T-cell (primary cell): ENCODE measurements at regions not wholly inside any gene's neighbourhood (a gene's known extent, or its start where the extent isn't known, plus 50 kb on each side); places are given as distances from the start of the nearest gene placed in this dataset.
"Not testable (repeated sequence)": the region's sequence is repeated elsewhere in the genome, so short reads cannot be mapped to it uniquely, and the experiment has no call there.

Source experiments
- ATAC-seq, 4 experiments: fragments of 200-7000 bp in 3 of 4; fragments of 150-1000 bp in 1 of 4; cut with Tn5 transposase; replicated peaks in 1 of 4; 1 replicate in 3 of 4; 2 replicates in 1 of 4; pipeline ENCODE4 v1.10.0; 2021; ENCODE audit warnings: moderate library complexity in 3 of 4, mild to moderate bottlenecking in 2 of 4, moderate number of reproducible peaks in 1 of 4
- CTCF ChIA-PET, 2 donors: fragments of 300-600 bp; sonication (Branson Sonifier 250); formaldehyde crosslinking; loops; one replicate each; lab custom pipeline; 2022; ENCODE audit warnings: antibody characterized with exemption in 2 of 2; lab: Charles Lee
- POLR2A ChIA-PET, 2 donors: fragments of 300-600 bp; sonication (Branson Sonifier 250); formaldehyde crosslinking; loops; one replicate each; lab custom pipeline; 2022; ENCODE audit warnings: antibody characterized with exemption in 2 of 2; lab: Charles Lee
- DNase-seq, 35 experiments: peaks; one replicate each; pipeline versions ENCODE4 v3.0.0 to v3.0.0-alpha.2; 2013 to 2023
- H3K27ac ChIP-seq: one replicate; pipeline ENCODE4 v1.5.1; 2013; ENCODE audit warnings: low read length
- H3K27me3 ChIP-seq, 2 experiments: replicated peaks in 1 of 2; 1 replicate in 1 of 2; 2 replicates in 1 of 2; pipeline versions ENCODE4 v1.6.1 to v1.7.0; 2013; ENCODE audit warnings: low read length in 1 of 2, mixed read lengths in 1 of 2; ENCODE audit not compliant: control insufficient read depth in 2 of 2, insufficient read depth in 2 of 2; ENCODE audit errors: extremely low read depth in 1 of 2
- H3K36me3 ChIP-seq, 2 donors: 1 replicate in 1 of 2; 2 replicates in 1 of 2; pipeline versions ENCODE4 v1.6.1 to v1.7.0; 2013; ENCODE audit warnings: low read length in 1 of 2; ENCODE audit not compliant: control insufficient read depth in 2 of 2, insufficient read depth in 1 of 2; ENCODE audit errors: extremely low read depth in 1 of 2
- H3K4me1 ChIP-seq, 2 experiments: 1 replicate in 1 of 2; 2 replicates in 1 of 2; pipeline versions ENCODE4 v1.6.1 to v1.7.0; 2013; ENCODE audit warnings: low read length in 2 of 2, mixed read lengths in 1 of 2; ENCODE audit not compliant: insufficient read depth in 2 of 2, control insufficient read depth in 1 of 2; ENCODE audit errors: extremely low read depth in 1 of 2
- H3K4me3 ChIP-seq, 2 donors: 1 replicate in 1 of 2; 2 replicates in 1 of 2; pipeline versions ENCODE4 v1.5.1 to v1.7.0; 2013; ENCODE audit warnings: mild to moderate bottlenecking in 2 of 2, low read length in 1 of 2, moderate library complexity in 1 of 2; ENCODE audit not compliant: control insufficient read depth in 1 of 2; ENCODE audit errors: extremely low read depth in 1 of 2
- H3K9me3 ChIP-seq: 2 replicates; pipeline ENCODE4 v1.7.0; 2013
- H3K27ac Mint-ChIP-seq, 2 donors: one replicate each; pipeline ENCODE4 v1.8.0; 2020 to 2021; ENCODE audit warnings: mild to moderate bottlenecking in 2 of 2, mixed read lengths in 2 of 2
- H3K27me3 Mint-ChIP-seq, 2 donors: one replicate each; pipeline ENCODE4 v1.8.0; 2021 to 2022; ENCODE audit warnings: mixed read lengths in 2 of 2
- H3K36me3 Mint-ChIP-seq: one replicate; pipeline ENCODE4 v1.8.0; 2021; ENCODE audit warnings: mixed read lengths
- H3K4me1 Mint-ChIP-seq, 3 donors: one replicate each; pipeline ENCODE4 v1.8.0; 2020 to 2022; ENCODE audit warnings: mixed read lengths in 3 of 3, mild to moderate bottlenecking in 1 of 3
- H3K4me3 Mint-ChIP-seq, 3 donors: one replicate each; pipeline ENCODE4 v1.8.0; 2020 to 2022; ENCODE audit warnings: mild to moderate bottlenecking in 3 of 3, mixed read lengths in 3 of 3, moderate library complexity in 3 of 3
- H3K9me3 Mint-ChIP-seq, 3 donors: one replicate each; pipeline ENCODE4 v1.8.0; 2020 to 2022; ENCODE audit warnings: mixed read lengths in 3 of 3
- WGBS: methylation state at CpG from one replicate; pipeline ENCODE4 v1.1.5; 2013; ENCODE audit warnings: missing lambda C conversion rate; ENCODE audit not compliant: insufficient coverage; 5-methylcytosine and 5-hydroxymethylcytosine counted together

DNA sequence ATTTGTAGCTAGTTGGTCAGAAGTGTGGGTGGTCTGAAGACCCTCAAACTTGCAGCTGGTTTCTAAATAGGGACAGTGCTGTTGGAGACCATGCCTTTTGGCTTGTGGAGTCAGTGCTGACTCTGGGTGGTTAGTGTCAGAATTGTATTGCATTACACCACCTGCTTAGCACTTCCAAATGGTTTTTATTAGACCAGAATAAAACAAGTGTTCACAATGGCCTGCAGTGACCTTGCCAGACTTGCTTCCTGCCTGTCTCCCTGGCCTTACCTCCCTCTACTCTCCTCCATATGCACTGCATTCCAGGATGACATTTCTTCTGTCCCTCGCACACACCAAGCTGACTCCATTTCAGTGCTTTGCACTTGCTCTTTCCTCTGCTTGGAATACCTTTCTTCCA lies 72.7 kb upstream of the CNIH3 start:
- H3K27ac ChIP-seq = no peak overlapping the region

DNA sequence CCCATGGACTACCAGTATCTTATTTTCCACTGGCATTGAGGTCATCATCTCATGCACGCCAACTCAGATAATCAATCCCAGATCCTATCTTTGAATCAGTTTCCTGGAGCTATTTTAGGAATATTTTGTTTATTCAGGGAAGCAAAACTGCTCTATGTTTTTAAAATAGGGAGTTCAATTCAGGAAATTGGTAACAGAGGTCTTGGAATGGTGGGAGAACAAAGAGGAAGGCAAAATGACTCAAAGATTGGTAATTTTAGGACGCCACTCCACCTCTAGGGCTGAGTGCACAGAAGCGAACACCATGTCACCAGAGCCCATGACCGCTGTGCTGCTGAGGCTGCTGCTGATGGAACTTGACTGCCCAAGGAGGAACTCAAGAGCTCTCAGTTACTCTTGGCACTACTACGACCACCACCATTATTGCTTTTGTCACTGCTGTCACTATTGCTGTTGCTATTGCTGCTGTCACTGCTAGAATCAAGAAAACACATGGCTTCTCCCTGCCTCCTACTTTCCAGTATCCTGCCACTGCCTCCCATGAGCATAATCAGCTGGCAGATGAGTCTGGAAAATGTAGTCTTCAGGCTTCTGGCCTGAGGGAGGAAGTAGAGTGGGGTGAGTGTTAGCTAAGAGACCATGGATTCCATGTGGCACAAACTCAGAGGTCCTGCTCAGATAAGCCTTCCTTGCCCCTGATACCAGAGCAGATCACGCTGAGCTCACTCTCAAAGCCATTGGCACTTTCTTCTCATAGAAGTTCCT lies 71.6 kb upstream of the CNIH3 start:
- ATAC-seq = no peak
- ChIA-PET CTCF (interaction anchor here in 1 of 2 donors (0.6 kb wide), 1 partner anchor 11 kb away, joined by 4 read pairs; no protein-coding TSS in a partner anchor), POLR2A (no interaction called here)
- WGBS = 98% methylated on average over 4 of the region's 6 CpGs
- Mint-ChIP-seq H3K27me3 (peaks cover 4 to 6% of the 10 kb centered on the region in 2 donors), H3K9me3 (no peaks in the 10 kb centered on the region), H3K27ac (no peak overlapping the region), H3K4me3 (no peak overlapping the region), H3K36me3 (no peaks in the 10 kb centered on the region), H3K4me1 (peaks cover 5 to 11% (median 8%) of the 10 kb centered on the region in 3 donors)
- no peaks in the 10 kb centered on the region for H3K9me3 ChIP-seq
- no peak overlapping the region for H3K4me3 ChIP-seq
- no peak overlapping the region for H3K27ac ChIP-seq
- DNase-seq = no peak
- H3K4me1 ChIP-seq = peaks cover 0 to 3% of the 10 kb centered on the region in 2 experiments
- H3K36me3 ChIP-seq = no peaks in the 10 kb centered on the region
- no peaks in the 10 kb centered on the region for H3K27me3 ChIP-seq

More for the DNA sequence above, 72.7 kb upstream of the CNIH3 start:
- no peaks in the 10 kb centered on the region for H3K36me3 ChIP-seq
- WGBS = no CpG with 5 or more reads among the region's 1 CpG
- no peaks in the 10 kb centered on the region for H3K36me3 Mint-ChIP-seq
- H3K9me3 Mint-ChIP-seq = no peaks in the 10 kb centered on the region
- H3K4me1 Mint-ChIP-seq = peaks cover 5 to 11% (median 8%) of the 10 kb centered on the region in 3 donors
- ChIA-PET POLR2A (no interaction called here), CTCF (no interaction called here)
- DNase-seq = no peak
- ATAC-seq = no peak
- no peaks in the 10 kb centered on the region for H3K9me3 ChIP-seq
- H3K4me1 ChIP-seq = peaks cover 0 to 3% of the 10 kb centered on the region in 2 experiments
- H3K27me3 ChIP-seq = no peaks in the 10 kb centered on the region
- peaks cover 11 to 14% of the 10 kb centered on the region in 2 donors for H3K27me3 Mint-ChIP-seq
- no peak overlapping the region for H3K27ac Mint-ChIP-seq
- H3K4me3 ChIP-seq = no peak overlapping the region
- H3K4me3 Mint-ChIP-seq = no peak overlapping the region

DNA sequence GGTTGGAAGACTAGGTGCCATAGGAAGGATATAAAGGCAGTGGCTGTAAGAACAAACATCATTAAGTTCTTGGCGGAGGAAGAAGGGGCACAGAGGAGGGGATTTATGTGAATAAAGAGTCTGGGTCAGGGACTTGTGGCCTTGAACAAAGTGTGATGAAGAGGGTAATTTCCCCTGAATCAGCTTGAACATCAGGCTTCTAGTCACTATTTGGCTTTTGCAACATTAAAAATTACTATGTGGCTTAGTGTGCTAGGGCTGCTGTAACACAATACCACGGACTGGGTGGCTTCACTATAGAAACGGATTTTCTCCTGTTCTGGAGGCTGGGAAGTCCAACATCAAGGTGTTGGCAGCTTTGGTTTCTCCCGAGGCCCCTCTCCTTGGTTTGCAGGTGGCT lies 70.5 kb upstream of the CNIH3 start:
- no peaks in the 10 kb centered on the region for H3K9me3 Mint-ChIP-seq

DNA sequence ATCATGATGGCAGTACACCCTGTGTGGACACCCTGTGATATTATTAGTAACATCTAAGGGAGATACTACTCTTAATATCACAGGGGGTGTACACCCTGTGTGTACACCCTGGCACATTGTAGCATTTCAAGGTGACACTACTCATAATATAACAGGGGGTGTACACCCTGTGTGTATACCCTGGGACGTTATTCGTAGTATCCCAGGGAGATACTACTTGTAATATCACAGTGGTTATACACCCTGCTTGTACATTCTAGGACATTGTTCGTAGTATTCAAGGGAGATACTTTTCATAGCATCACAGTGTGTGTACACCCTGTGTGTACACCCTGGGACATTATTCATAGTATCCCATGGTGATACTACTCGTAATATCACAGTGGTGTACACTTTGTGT lies 67.4 kb upstream of the CNIH3 start:
- Mint-ChIP-seq H3K27ac (no peak overlapping the region), H3K27me3 (no peaks in the 10 kb centered on the region), H3K4me3 (no peak overlapping the region), H3K9me3 (no peaks in the 10 kb centered on the region), H3K4me1 (peaks cover 0 to 3% (median 2%) of the 10 kb centered on the region in 3 donors), H3K36me3 (no peaks in the 10 kb centered on the region)
- CTCF ChIA-PET = no interaction called here
- no peaks in the 10 kb centered on the region for H3K27me3 ChIP-seq
- no peaks in the 10 kb centered on the region for H3K9me3 ChIP-seq
- H3K27ac ChIP-seq = no peak overlapping the region
- ATAC-seq (no peak), DNase-seq (no peak)
- POLR2A ChIA-PET = no interaction called here
- no peak overlapping the region for H3K4me3 ChIP-seq
- WGBS = 100% methylated on average over 1 of the region's 4 CpGs
- H3K4me1 ChIP-seq = no peaks in the 10 kb centered on the region
- no peaks in the 10 kb centered on the region for H3K36me3 ChIP-seq

More for the DNA sequence above, 70.5 kb upstream of the CNIH3 start:
- Mint-ChIP-seq H3K4me3 (no peak overlapping the region), H3K27ac (no peak overlapping the region), H3K4me1 (peaks cover 5 to 11% (median 8%) of the 10 kb centered on the region in 3 donors), H3K36me3 (no peaks in the 10 kb centered on the region), H3K27me3 (no peaks in the 10 kb centered on the region)
- Histone ChIP-seq H3K27ac (no peak overlapping the region), H3K36me3 (no peaks in the 10 kb centered on the region), H3K27me3 (no peaks in the 10 kb centered on the region), H3K9me3 (no peaks in the 10 kb centered on the region), H3K4me3 (no peak overlapping the region), H3K4me1 (peaks cover 0 to 3% of the 10 kb centered on the region in 2 experiments)
- no peak for DNase-seq
- POLR2A ChIA-PET = no interaction called here
- ATAC-seq = no peak
- 86% methylated on average over 1 of the region's 4 CpGs for WGBS
- CTCF ChIA-PET = no interaction called here

DNA sequence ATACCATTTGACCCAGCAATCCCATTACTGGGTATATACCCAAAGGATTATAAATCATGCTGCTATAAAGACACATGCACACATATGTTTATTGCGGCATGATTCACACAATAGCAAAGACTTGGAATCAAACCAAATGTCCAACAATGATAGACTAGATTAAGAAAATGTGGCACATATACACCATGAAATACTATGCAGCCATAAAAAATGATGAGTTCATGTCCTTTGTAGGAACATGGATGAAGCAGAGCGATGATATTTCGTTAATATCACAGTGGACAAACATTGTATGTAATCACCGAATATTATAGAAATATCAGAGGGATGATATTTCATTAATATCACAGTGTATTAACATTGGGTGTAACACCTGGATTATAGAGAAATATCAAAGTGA lies 64.9 kb upstream of the CNIH3 start:
- H3K36me3 ChIP-seq, H3K9me3 Mint-ChIP-seq, CTCF ChIA-PET, H3K4me3 Mint-ChIP-seq, H3K4me3 ChIP-seq, H3K4me1 ChIP-seq, ATAC-seq, POLR2A ChIA-PET, H3K9me3 ChIP-seq, H3K36me3 Mint-ChIP-seq, H3K27me3 Mint-ChIP-seq, H3K4me1 Mint-ChIP-seq, H3K27ac ChIP-seq, H3K27ac Mint-ChIP-seq, DNase-seq, H3K27me3 ChIP-seq: not testable (repeated sequence)
- WGBS = no CpG with 5 or more reads among the region's 4 CpGs

DNA sequence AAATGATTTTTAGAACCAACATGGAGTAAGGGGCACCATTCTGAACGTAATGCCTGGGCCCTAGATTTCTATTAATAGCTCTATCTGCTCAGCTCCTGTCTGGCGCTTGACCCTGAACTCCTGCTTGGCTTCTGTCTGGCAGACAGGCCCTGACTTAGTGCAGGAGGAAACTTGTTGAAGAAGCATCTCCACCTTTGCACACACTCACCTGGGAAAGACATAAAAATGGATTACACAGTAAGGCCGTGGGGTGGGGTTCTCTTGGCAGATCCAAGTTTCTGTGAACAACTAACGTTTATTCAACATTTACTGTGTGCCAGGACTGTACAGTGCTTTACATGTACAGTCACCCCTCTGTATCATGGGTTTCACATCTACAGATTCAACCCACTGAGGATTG lies 62.1 kb upstream of the CNIH3 start:
- no peaks in the 10 kb centered on the region for H3K4me1 ChIP-seq
- no peaks in the 10 kb centered on the region for H3K9me3 Mint-ChIP-seq
- no peak overlapping the region for H3K27ac Mint-ChIP-seq
- H3K4me3 Mint-ChIP-seq = no peak overlapping the region
- DNase-seq (no peak), ATAC-seq (no peak)
- 100% methylated on average over 1 of the region's 4 CpGs for WGBS
- H3K9me3 ChIP-seq = no peaks in the 10 kb centered on the region
- H3K4me1 Mint-ChIP-seq = no peaks in the 10 kb centered on the region
- ChIA-PET CTCF (no interaction called here), POLR2A (no interaction called here)
- no peak overlapping the region for H3K4me3 ChIP-seq
- no peaks in the 10 kb centered on the region for H3K27me3 ChIP-seq
- no peaks in the 10 kb centered on the region for H3K36me3 Mint-ChIP-seq
- H3K36me3 ChIP-seq = no peaks in the 10 kb centered on the region
- no peak overlapping the region for H3K27ac ChIP-seq
- no peaks in the 10 kb centered on the region for H3K27me3 Mint-ChIP-seq
